ENCODE measurements at regions not wholly inside any gene's neighbourhood (a gene's known extent, or its start where the extent isn't known, plus 50 kb on each side); places are given as distances from the start of the nearest gene placed in this dataset.

DNA sequence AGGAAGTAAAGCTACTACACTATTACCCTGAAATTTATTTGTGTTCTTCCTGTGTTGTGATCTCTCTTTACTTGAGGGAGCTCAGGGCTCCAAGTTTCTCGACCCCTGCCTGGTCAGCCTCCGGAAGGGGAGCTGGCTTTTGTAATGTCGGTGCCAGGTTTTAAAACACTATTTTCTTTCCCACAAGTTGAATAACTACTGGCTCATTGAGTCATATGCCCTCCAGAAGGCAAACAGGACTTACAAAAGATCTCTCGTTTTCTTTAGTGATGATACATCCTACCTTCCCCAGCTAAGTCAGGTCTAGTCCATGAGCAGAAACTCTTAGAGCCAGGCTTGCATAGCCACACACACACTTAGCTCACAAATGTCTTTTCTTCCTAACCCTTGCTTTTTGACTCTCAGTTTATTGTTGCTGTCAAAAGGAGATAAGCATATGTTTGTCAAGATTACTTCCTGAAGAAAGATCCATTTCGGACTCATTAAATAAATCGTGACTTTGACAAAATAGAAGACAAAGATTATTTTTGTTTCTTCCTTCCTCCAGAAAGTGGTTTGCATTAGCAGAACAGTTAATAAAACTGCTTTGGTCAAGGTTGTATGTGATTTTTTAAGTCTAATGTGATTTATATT is 209.8 kb upstream of the FLRT2 start:
- H3K4me1 ChIP-seq (ENCODE audit: control insufficient read depth, insufficient read depth, low read length): no peaks in the 10 kb centered on the region
- H3K9me3 ChIP-seq (ENCODE audit: control insufficient read depth, insufficient read depth, low read depth, low read length): no peaks in the 10 kb centered on the region
- CTCF ChIA-PET: no interaction called here
- H3K27ac ChIP-seq (ENCODE audit: low read length): no peak overlapping the region
- intact Hi-C loops (cut with micrococcal nuclease; ENCODE audit: unreplicated experiment) (no loop called here), in situ Hi-C loops (cut with HindIII; ENCODE audit: low pct_unique_long_range_greater_than_20kb, low sequenced_read_pairs) (no loop called here)
- BruUV-seq (replicated peaks): no TSS peak
- no peaks in the 10 kb centered on the region for H3K27me3 ChIP-seq (ENCODE audit: control insufficient read depth, insufficient read depth, low read length)
- no peak for ATAC-seq
- POLR2A ChIA-PET: no interaction called here
- TF ChIP-seq TCF7L2 (IDR thresholded peaks at IDR 0.05; ENCODE audit: low read depth, low read length) (no peak), SIN3A (IDR thresholded peaks at IDR 0.05; ENCODE audit: borderline replicate concordance, insufficient read depth, low read depth, low read length) (no peak), POLR2AphosphoS5 (IDR thresholded peaks at IDR 0.05; ENCODE audit: low read depth, low read length) (no peak)
- TF ChIP-seq, protein P1, sequence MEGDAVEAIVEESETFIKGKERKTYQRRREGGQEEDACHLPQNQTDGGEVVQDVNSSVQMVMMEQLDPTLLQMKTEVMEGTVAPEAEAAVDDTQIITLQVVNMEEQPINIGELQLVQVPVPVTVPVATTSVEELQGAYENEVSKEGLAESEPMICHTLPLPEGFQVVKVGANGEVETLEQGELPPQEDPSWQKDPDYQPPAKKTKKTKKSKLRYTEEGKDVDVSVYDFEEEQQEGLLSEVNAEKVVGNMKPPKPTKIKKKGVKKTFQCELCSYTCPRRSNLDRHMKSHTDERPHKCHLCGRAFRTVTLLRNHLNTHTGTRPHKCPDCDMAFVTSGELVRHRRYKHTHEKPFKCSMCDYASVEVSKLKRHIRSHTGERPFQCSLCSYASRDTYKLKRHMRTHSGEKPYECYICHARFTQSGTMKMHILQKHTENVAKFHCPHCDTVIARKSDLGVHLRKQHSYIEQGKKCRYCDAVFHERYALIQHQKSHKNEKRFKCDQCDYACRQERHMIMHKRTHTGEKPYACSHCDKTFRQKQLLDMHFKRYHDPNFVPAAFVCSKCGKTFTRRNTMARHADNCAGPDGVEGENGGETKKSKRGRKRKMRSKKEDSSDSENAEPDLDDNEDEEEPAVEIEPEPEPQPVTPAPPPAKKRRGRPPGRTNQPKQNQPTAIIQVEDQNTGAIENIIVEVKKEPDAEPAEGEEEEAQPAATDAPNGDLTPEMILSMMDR (IDR thresholded peaks at IDR 0.05): no peak
- TF ChIP-seq, protein P2, sequence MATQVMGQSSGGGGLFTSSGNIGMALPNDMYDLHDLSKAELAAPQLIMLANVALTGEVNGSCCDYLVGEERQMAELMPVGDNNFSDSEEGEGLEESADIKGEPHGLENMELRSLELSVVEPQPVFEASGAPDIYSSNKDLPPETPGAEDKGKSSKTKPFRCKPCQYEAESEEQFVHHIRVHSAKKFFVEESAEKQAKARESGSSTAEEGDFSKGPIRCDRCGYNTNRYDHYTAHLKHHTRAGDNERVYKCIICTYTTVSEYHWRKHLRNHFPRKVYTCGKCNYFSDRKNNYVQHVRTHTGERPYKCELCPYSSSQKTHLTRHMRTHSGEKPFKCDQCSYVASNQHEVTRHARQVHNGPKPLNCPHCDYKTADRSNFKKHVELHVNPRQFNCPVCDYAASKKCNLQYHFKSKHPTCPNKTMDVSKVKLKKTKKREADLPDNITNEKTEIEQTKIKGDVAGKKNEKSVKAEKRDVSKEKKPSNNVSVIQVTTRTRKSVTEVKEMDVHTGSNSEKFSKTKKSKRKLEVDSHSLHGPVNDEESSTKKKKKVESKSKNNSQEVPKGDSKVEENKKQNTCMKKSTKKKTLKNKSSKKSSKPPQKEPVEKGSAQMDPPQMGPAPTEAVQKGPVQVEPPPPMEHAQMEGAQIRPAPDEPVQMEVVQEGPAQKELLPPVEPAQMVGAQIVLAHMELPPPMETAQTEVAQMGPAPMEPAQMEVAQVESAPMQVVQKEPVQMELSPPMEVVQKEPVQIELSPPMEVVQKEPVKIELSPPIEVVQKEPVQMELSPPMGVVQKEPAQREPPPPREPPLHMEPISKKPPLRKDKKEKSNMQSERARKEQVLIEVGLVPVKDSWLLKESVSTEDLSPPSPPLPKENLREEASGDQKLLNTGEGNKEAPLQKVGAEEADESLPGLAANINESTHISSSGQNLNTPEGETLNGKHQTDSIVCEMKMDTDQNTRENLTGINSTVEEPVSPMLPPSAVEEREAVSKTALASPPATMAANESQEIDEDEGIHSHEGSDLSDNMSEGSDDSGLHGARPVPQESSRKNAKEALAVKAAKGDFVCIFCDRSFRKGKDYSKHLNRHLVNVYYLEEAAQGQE (IDR thresholded peaks at IDR 0.05; ENCODE audit: insufficient read depth in 1 of 2, low read depth in 2 of 2, low read length in 1 of 2): no peak
- no peaks in the 10 kb centered on the region for H3K36me3 ChIP-seq (ENCODE audit: control insufficient read depth, insufficient read depth, low read length)
- H3K4me3 ChIP-seq (ENCODE audit: low read depth in 2 of 2, low read length in 2 of 2): no peak overlapping the region
- no peak for DNase-seq (ENCODE audit: low read depth, low spot score)

DNA sequence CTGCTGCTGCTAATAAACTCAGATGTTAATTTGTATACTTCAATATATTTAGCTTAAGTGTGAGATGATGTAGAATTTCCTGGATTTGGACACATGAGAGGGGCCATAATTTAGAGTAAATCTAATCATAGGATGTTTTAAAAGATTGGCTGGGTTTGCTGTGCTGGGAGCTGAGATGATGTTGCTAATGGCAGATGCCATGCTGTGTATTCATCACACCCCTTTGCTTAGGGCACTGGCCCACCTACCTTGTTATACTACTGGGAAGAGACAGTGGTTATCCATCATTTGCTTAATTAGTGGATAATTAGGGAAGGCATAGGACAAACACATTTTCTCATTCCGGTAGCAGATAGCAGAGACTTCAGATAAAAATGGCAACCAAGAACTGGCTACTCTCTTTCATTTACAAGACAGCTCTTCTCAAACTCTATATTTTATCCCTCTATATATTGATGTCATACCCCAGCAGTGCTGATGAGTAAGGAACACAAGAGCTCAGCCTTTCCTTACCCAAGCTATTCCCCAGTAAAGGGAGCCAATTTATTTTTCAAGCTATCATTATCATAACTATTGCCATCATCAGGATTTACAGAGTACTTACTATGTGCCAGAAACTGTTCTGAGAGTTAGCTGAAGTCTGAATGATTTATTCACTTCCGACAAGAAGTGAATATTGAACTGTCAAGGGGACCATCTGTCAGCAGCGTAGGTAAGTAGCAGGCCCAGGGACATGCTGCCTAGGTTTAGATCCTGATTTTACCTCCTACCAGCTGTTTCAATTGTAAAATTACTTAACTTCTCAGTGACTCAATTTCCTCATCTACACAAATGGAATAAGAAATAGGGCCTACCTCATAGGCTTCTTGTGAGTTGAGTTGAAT is 204.6 kb upstream of the FLRT2 start:
- ChIA-PET POLR2A (no interaction called here), CTCF (no interaction called here)
- in situ Hi-C loops (cut with HindIII; ENCODE audit: low pct_unique_long_range_greater_than_20kb, low sequenced_read_pairs) (no loop called here), intact Hi-C loops (cut with micrococcal nuclease; ENCODE audit: unreplicated experiment) (no loop called here)
- H3K27ac ChIP-seq (ENCODE audit: low read length): no peak overlapping the region
- no peaks in the 10 kb centered on the region for H3K4me1 ChIP-seq (ENCODE audit: control insufficient read depth, insufficient read depth, low read length)
- no peaks in the 10 kb centered on the region for H3K36me3 ChIP-seq (ENCODE audit: control insufficient read depth, insufficient read depth, low read length)
- TF ChIP-seq TCF7L2 (IDR thresholded peaks at IDR 0.05; ENCODE audit: low read depth, low read length) (no peak), POLR2AphosphoS5 (IDR thresholded peaks at IDR 0.05; ENCODE audit: low read depth, low read length) (no peak), SIN3A (IDR thresholded peaks at IDR 0.05; ENCODE audit: borderline replicate concordance, insufficient read depth, low read depth, low read length) (no peak)
- TF ChIP-seq, protein P1 (IDR thresholded peaks at IDR 0.05): no peak
- TF ChIP-seq, protein P2 (IDR thresholded peaks at IDR 0.05; ENCODE audit: insufficient read depth in 1 of 2, low read depth in 2 of 2, low read length in 1 of 2): no peak
- H3K9me3 ChIP-seq (ENCODE audit: control insufficient read depth, insufficient read depth, low read depth, low read length): no peaks in the 10 kb centered on the region
- no peak overlapping the region for H3K4me3 ChIP-seq (ENCODE audit: low read depth in 2 of 2, low read length in 2 of 2)
- H3K27me3 ChIP-seq (ENCODE audit: control insufficient read depth, insufficient read depth, low read length): no peaks in the 10 kb centered on the region
- ATAC-seq (no peak), DNase-seq (ENCODE audit: low read depth, low spot score) (no peak)
- BruUV-seq (replicated peaks): no TSS peak
